ENCODE measurements at regions not wholly inside any gene's neighbourhood (a gene's known extent, or its start where the extent isn't known, plus 50 kb on each side); places are given as distances from the start of the nearest gene placed in this dataset.
"Not testable (repeated sequence)": the region's sequence is repeated elsewhere in the genome, so short reads cannot be mapped to it uniquely, and the experiment has no call there.

DNA sequence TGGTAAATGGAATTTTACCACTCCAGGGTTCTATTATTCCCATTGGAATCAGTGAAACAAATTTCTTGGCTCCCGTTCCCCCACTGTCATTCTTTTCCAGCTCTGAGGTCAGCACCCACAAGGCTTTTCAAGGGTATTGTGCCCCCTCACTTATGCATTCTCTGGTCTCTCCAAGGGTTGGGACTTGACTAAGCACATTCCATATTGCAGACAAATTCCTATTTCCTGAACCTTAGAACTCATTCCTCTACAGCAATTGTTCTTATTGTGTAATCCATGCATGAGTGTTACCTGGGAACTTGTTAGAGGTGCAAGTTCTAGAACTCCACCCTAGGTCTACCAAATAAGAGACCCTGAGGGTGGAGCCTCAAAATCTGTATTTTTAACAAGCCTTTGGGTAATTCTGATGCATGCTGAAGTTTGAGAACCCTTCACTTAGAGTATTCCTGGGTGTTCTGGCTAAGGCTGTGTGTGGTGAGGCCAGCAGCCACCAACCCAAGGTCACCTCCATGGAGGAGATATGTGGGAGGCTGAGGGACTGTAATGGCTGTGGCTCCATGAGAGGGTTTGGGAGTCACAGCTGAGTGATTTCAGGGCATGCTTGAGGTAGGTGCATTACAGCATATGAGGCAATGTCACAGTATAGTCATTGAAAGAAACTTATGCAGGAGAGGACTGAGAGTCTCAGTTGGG is 150.9 kb downstream of the TTC6 start:
- Histone ChIP-seq H3K36me3 (no peaks in the 10 kb centered on the region), H3K9me3 (no peaks in the 10 kb centered on the region), H3K27ac (no peak overlapping the region), H3K27me3 (no peaks in the 10 kb centered on the region), H3K4me1 (no peaks in the 10 kb centered on the region), H3K4me3 (no peak overlapping the region)
- no peak for DNase-seq
- no peak for ATAC-seq
- TF ChIP-seq, protein P1, sequence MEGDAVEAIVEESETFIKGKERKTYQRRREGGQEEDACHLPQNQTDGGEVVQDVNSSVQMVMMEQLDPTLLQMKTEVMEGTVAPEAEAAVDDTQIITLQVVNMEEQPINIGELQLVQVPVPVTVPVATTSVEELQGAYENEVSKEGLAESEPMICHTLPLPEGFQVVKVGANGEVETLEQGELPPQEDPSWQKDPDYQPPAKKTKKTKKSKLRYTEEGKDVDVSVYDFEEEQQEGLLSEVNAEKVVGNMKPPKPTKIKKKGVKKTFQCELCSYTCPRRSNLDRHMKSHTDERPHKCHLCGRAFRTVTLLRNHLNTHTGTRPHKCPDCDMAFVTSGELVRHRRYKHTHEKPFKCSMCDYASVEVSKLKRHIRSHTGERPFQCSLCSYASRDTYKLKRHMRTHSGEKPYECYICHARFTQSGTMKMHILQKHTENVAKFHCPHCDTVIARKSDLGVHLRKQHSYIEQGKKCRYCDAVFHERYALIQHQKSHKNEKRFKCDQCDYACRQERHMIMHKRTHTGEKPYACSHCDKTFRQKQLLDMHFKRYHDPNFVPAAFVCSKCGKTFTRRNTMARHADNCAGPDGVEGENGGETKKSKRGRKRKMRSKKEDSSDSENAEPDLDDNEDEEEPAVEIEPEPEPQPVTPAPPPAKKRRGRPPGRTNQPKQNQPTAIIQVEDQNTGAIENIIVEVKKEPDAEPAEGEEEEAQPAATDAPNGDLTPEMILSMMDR (IDR thresholded peaks at IDR 0.05): no peak
- intact Hi-C loops (cut with DNase I): no loop called here

DNA sequence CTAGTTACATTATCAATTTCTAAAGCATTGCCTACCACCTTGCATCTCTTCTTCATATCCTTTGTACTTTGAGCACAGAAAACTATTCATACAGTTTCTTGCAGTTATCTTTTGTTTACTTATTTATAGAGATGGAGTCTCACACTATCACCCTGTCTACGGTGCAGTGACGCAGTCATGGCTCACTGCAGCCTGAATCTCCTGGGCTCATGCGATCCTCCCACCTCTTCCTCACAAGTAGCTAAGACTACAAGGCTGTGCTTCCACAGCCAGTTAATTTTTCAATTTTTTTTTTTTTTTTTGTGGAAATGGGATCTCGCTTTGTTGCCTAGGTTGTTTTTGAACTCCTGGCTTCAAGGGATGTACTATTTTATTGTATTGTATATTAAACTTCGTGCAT is 158.0 kb downstream of the TTC6 start:
- Histone ChIP-seq H3K4me3 (no peak overlapping the region), H3K4me1 (no peaks in the 10 kb centered on the region), H3K9me3 (no peaks in the 10 kb centered on the region), H3K27me3 (no peaks in the 10 kb centered on the region), H3K27ac (no peak overlapping the region), H3K36me3 (no peaks in the 10 kb centered on the region)
- TF ChIP-seq, protein P1 (IDR thresholded peaks at IDR 0.05): no peak
- no peak for DNase-seq
- intact Hi-C loops (cut with DNase I): no loop called here
- no peak for ATAC-seq

DNA sequence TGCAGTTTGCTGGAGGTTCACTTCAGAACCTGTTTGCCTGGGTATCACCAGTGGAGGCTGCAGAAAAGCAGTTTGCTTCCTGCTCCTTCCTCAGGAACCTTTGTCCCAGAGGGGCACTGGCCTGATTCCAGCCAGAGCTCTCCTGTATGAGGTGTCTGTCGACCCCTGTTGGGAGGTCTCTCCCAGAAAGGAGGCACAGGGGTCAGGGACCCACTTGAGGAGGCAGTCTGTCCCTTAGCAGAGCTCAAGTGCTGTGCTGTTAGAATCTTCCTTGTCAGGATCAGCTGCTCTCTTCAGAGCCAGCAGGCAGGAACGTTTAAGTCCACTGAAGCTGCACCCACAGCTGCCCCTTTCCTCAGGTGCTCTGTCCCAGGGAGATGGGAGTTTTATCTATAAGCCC is 164.8 kb downstream of the TTC6 start:
- H3K36me3 ChIP-seq; intact Hi-C loops (cut with DNase I); H3K27ac ChIP-seq; H3K9me3 ChIP-seq; H3K27me3 ChIP-seq; ATAC-seq; H3K4me3 ChIP-seq; DNase-seq; H3K4me1 ChIP-seq: not testable (repeated sequence)

DNA sequence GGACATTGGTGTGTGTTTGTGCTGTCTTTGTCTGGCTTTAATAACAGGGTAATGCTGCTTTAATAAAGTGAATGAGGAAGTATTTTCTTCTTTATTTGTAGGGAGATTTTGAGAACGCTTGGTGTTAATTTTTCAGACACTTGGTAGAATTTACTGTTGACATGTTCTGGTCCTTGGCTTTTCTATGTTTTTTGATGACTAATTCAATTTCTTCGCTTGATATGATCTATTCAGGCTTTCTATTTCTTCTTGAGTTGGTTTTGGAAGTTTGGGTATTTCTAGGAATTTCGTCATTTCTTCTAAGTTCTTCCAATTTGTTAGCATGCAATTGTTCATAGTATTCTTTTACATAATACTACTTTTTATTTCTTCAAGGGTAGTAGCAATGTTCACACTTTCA is 167.8 kb downstream of the TTC6 start:
- TF ChIP-seq, protein P1 (IDR thresholded peaks at IDR 0.05): no peak
- Histone ChIP-seq H3K4me1 (no peaks in the 10 kb centered on the region), H3K4me3 (no peak overlapping the region), H3K36me3 (no peaks in the 10 kb centered on the region), H3K27ac (no peak overlapping the region), H3K9me3 (no peaks in the 10 kb centered on the region), H3K27me3 (no peaks in the 10 kb centered on the region)
- no peak for DNase-seq
- no peak for ATAC-seq
- intact Hi-C loops (cut with DNase I): no loop called here

DNA sequence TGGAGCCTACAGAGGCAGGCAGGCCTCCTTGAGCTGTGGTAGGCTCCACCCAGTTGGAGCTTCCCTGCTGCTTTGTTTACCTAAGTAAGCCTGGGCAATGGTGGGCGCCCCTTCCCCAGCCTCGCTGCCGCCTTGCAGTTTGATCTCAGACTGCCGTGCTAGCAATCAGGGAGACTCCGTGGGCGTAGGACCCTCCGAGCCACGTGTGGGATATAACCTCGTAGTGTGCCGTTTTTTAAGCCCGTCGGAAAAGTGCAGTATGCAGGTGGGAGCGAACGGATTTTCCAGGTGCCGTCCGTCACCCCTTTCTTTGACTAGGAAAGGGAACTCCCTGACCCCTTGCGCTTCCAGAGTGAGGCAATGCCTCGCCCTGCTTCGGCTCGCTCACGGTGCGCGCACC is 176.9 kb downstream of the TTC6 start:
- H3K9me3 ChIP-seq; H3K27me3 ChIP-seq; intact Hi-C loops (cut with DNase I); H3K4me1 ChIP-seq; ATAC-seq; H3K27ac ChIP-seq; H3K36me3 ChIP-seq; H3K4me3 ChIP-seq; DNase-seq: not testable (repeated sequence)

DNA sequence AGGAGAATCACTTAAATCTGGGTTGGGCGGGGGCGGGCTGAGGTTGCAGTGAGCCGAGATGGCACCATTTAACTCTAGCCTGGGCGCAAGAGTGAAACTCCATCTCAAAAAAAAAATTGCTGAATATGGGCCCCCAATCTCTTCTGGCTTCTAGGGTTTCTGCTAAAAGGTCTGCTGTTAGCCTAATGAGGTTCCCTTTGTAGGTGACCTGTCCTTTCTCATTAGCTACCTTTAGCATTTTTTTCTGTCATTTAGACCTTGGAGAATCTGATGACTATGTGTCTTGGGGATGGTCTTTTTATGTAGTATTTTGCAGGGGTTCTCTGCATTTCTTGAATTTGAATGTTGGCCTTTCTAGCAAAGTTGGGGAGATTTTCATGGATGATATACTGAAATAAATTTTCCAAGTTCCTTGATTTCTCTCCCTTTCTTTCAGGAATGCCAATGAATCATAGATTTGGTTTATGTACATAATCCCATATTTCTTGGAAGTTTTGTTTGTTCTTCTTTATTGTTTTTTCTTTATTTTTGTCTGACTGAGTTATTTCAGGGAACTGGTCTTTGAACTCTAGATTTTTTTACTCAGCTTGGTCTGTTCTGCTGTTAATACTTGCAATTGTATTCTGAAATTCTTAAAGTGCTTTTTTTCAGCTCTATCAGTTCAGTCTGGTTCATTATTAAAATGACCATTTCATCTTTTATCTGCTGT is 181.5 kb downstream of the TTC6 start:
- H3K27ac ChIP-seq: no peak overlapping the region
- ATAC-seq: no peak
- H3K36me3 ChIP-seq: no peaks in the 10 kb centered on the region
- intact Hi-C loops (cut with DNase I): no loop called here
- H3K4me1 ChIP-seq: no peaks in the 10 kb centered on the region
- peaks cover 8% of the 10 kb centered on the region for H3K9me3 ChIP-seq
- H3K27me3 ChIP-seq: no peaks in the 10 kb centered on the region
- H3K4me3 ChIP-seq: no peak overlapping the region
- DNase-seq: no peak
- TF ChIP-seq, protein P1 (IDR thresholded peaks at IDR 0.05): no peak

Measured in upper lobe of right lung (tissue), 1 donor.